ENCODE measurements at regions not wholly inside any gene's neighbourhood (a gene's known extent, or its start where the extent isn't known, plus 50 kb on each side); places are given as distances from the start of the nearest gene placed in this dataset.

DNA sequence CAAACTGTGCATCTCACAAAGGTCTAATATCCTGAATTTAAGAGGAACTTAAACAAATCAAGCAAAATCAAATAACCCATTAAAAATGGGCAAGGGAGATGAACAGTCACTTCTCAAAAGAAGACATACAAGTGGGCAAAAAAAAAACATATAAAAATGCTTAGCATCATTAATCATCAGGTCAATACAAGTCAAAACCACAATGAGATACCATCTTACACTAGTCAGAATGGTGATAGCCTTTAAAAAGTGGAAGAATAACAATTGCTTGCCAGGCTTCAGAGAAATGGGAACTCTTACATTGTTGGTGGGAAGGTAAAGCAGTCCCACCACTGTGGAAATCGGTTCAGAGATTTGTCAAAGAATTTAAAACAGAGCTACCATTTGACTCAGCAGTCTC, 646.7 kb upstream of the PTCHD4 start:
- no peak for TF ChIP-seq POLR2A (IDR thresholded peaks at IDR 0.05)
- no peak for TF ChIP-seq POLR2AphosphoS5 (IDR thresholded peaks at IDR 0.05)
- TF ChIP-seq, protein P1, sequence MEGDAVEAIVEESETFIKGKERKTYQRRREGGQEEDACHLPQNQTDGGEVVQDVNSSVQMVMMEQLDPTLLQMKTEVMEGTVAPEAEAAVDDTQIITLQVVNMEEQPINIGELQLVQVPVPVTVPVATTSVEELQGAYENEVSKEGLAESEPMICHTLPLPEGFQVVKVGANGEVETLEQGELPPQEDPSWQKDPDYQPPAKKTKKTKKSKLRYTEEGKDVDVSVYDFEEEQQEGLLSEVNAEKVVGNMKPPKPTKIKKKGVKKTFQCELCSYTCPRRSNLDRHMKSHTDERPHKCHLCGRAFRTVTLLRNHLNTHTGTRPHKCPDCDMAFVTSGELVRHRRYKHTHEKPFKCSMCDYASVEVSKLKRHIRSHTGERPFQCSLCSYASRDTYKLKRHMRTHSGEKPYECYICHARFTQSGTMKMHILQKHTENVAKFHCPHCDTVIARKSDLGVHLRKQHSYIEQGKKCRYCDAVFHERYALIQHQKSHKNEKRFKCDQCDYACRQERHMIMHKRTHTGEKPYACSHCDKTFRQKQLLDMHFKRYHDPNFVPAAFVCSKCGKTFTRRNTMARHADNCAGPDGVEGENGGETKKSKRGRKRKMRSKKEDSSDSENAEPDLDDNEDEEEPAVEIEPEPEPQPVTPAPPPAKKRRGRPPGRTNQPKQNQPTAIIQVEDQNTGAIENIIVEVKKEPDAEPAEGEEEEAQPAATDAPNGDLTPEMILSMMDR (IDR thresholded peaks at IDR 0.05): no peak

Data from gastroesophageal sphincter (tissue), 3 donors.